ENCODE measurements at regions not wholly inside any gene's neighbourhood (a gene's known extent, or its start where the extent isn't known, plus 50 kb on each side); places are given as distances from the start of the nearest gene placed in this dataset.
"Not testable (repeated sequence)": the region's sequence is repeated elsewhere in the genome, so short reads cannot be mapped to it uniquely, and the experiment has no call there.

GRCh38 chr16:8137606-8138005 is 452.7 kb downstream of the TMEM114 start:
- DNase-seq (ENCODE audit: low read depth in 2 of 2) = no peak
- TF ChIP-seq CTCF (IDR thresholded peaks at IDR 0.05; ENCODE audit: low read depth, low read length) = no peak
- no peak overlapping the region for H3K4me3 ChIP-seq (replicated peaks in 1 of 2; ENCODE audit: low read depth in 2 of 2, low read length in 2 of 2)

- no peak for DNase-seq (ENCODE audit: low read depth in 2 of 2)
- TF ChIP-seq CTCF (IDR thresholded peaks at IDR 0.05; ENCODE audit: low read depth, low read length) = no peak
- no peak overlapping the region for H3K4me3 ChIP-seq (replicated peaks in 1 of 2; ENCODE audit: low read depth in 2 of 2, low read length in 2 of 2)
Measured at GRCh38 chr16:8130197-8130596, 460.1 kb downstream of the TMEM114 start.

- no peak overlapping the region for H3K4me3 ChIP-seq (replicated peaks in 1 of 2; ENCODE audit: low read depth in 2 of 2, low read length in 2 of 2)
- DNase-seq (ENCODE audit: low read depth in 2 of 2) = no peak
- TF ChIP-seq CTCF (IDR thresholded peaks at IDR 0.05; ENCODE audit: low read depth, low read length) = no peak
Measured at GRCh38 chr16:8127070-8127469, 463.2 kb downstream of the TMEM114 start.

GRCh38 chr16:8126313-8126712 is 464.0 kb downstream of the TMEM114 start:
- TF ChIP-seq CTCF (IDR thresholded peaks at IDR 0.05; ENCODE audit: low read depth, low read length) = no peak
- no peak overlapping the region for H3K4me3 ChIP-seq (replicated peaks in 1 of 2; ENCODE audit: low read depth in 2 of 2, low read length in 2 of 2)
- no peak for DNase-seq (ENCODE audit: low read depth in 2 of 2)

GRCh38 chr16:8120001-8120400 is 470.3 kb downstream of the TMEM114 start:
- H3K4me3 ChIP-seq (replicated peaks in 1 of 2; ENCODE audit: low read depth in 2 of 2, low read length in 2 of 2) = no peak overlapping the region
- no peak for TF ChIP-seq CTCF (IDR thresholded peaks at IDR 0.05; ENCODE audit: low read depth, low read length)
- DNase-seq (ENCODE audit: low read depth in 2 of 2) = no peak

- DNase-seq (ENCODE audit: low read depth in 2 of 2) = no peak
- no peak overlapping the region for H3K4me3 ChIP-seq (replicated peaks in 1 of 2; ENCODE audit: low read depth in 2 of 2, low read length in 2 of 2)
- no peak for TF ChIP-seq CTCF (IDR thresholded peaks at IDR 0.05; ENCODE audit: low read depth, low read length)
Measured at GRCh38 chr16:8115814-8116213, 474.5 kb downstream of the TMEM114 start.

GRCh38 chr16:8114941-8115340 is 475.4 kb downstream of the TMEM114 start:
- DNase-seq (ENCODE audit: low read depth in 2 of 2) = not testable (repeated sequence)

More at GRCh38 chr16:8114941-8115340, 475.4 kb downstream of the TMEM114 start:
- H3K4me3 ChIP-seq (replicated peaks in 1 of 2; ENCODE audit: low read depth in 2 of 2, low read length in 2 of 2) = not testable (repeated sequence)
